Brain microvascular endothelial cell (primary cell): ENCODE measurements at regions not wholly inside any gene's neighbourhood (a gene's known extent, or its start where the extent isn't known, plus 50 kb on each side); places are given as distances from the start of the nearest gene placed in this dataset.

Experiments used
- DNase-seq: peaks from one replicate; pipeline ENCODE4 v3.0.0-alpha.2; 2020
- H3K27ac ChIP-seq: fragments of 250-450 bp; sonication (Bioruptor Pico); 2 replicates; pipeline ENCODE4 v1.5.1; 2020; ENCODE audit warnings: mild to moderate bottlenecking, moderate library complexity
- H3K27me3 ChIP-seq: fragments of 250-450 bp; sonication (Bioruptor Pico); replicated peaks from 2 replicates; pipeline ENCODE4 v1.5.1; 2020; ENCODE audit warnings: mild to moderate bottlenecking
- H3K36me3 ChIP-seq: fragments of 250-450 bp; sonication (Bioruptor Pico); replicated peaks from 2 replicates; pipeline ENCODE4 v1.5.1; 2020; ENCODE audit warnings: mild to moderate bottlenecking
- H3K4me3 ChIP-seq: 2 replicates; pipeline ENCODE4 v1.5.1; 2011; ENCODE audit warnings: low read depth, mild to moderate bottlenecking, control low read depth, low read length, moderate library complexity
- CTCF ChIP-seq: IDR thresholded peaks from 2 replicates; pipeline ENCODE4 v1.5.1; 2011; ENCODE audit warnings: low read depth, mild to moderate bottlenecking, moderate library complexity, low read length, control low read depth, inconsistent platforms; ENCODE audit errors: missing control alignments
- in situ Hi-C: cut with HindIII; loops from 2 replicates; pipeline ENCODE4 v1.10.0; 2017; ENCODE audit warnings: low sequenced_read_pairs, low pct_ligation_motif_present

- no peak overlapping the region for H3K27ac ChIP-seq
- no peak overlapping the region for H3K4me3 ChIP-seq
- H3K36me3 ChIP-seq, result no peaks in the 10 kb centered on the region
- in situ Hi-C loops, result no loop called here
- DNase-seq, result no peak
- H3K27me3 ChIP-seq, result no peaks in the 10 kb centered on the region
- no peak for TF ChIP-seq CTCF
These were observed 184.2 kb upstream of the CDYL start for GRCh38 chr6:4592026-4592425.

GRCh38 chr6:4591218-4591617, 185.0 kb upstream of the CDYL start:
- no peak for TF ChIP-seq CTCF
- no peak overlapping the region for H3K4me3 ChIP-seq
- no peak overlapping the region for H3K27ac ChIP-seq
- no peaks in the 10 kb centered on the region for H3K27me3 ChIP-seq
- no peak for DNase-seq
- H3K36me3 ChIP-seq, result no peaks in the 10 kb centered on the region
- in situ Hi-C loops, result no loop called here

GRCh38 chr6:4589295-4589694, 186.9 kb upstream of the CDYL start:
- in situ Hi-C loops, result no loop called here
- H3K4me3 ChIP-seq, result no peak overlapping the region
- DNase-seq, result no peak
- H3K27ac ChIP-seq, result no peak overlapping the region
- no peak for TF ChIP-seq CTCF
- no peaks in the 10 kb centered on the region for H3K27me3 ChIP-seq
- H3K36me3 ChIP-seq, result no peaks in the 10 kb centered on the region

- no peaks in the 10 kb centered on the region for H3K36me3 ChIP-seq
- TF ChIP-seq CTCF, result no peak
- H3K4me3 ChIP-seq, result no peak overlapping the region
- H3K27me3 ChIP-seq, result no peaks in the 10 kb centered on the region
- no peak for DNase-seq
- H3K27ac ChIP-seq, result no peak overlapping the region
- in situ Hi-C loops, result no loop called here
These were observed 187.6 kb upstream of the CDYL start for GRCh38 chr6:4588581-4588980.

GRCh38 chr6:4588163-4588562, 188.0 kb upstream of the CDYL start:
- no peak overlapping the region for H3K27ac ChIP-seq
- in situ Hi-C loops, result no loop called here
- no peak overlapping the region for H3K4me3 ChIP-seq
- no peak for TF ChIP-seq CTCF
- H3K36me3 ChIP-seq, result no peaks in the 10 kb centered on the region
- no peaks in the 10 kb centered on the region for H3K27me3 ChIP-seq
- DNase-seq, result no peak

- TF ChIP-seq CTCF, result no peak
- no peak for DNase-seq
- H3K27me3 ChIP-seq, result no peaks in the 10 kb centered on the region
- in situ Hi-C loops, result no loop called here
- H3K27ac ChIP-seq, result no peak overlapping the region
- no peak overlapping the region for H3K4me3 ChIP-seq
- H3K36me3 ChIP-seq, result no peaks in the 10 kb centered on the region
These were observed 189.0 kb upstream of the CDYL start for GRCh38 chr6:4587171-4587570.
